ENCODE measurements at regions not wholly inside any gene's neighbourhood (a gene's known extent, or its start where the extent isn't known, plus 50 kb on each side); places are given as distances from the start of the nearest gene placed in this dataset.

DNA sequence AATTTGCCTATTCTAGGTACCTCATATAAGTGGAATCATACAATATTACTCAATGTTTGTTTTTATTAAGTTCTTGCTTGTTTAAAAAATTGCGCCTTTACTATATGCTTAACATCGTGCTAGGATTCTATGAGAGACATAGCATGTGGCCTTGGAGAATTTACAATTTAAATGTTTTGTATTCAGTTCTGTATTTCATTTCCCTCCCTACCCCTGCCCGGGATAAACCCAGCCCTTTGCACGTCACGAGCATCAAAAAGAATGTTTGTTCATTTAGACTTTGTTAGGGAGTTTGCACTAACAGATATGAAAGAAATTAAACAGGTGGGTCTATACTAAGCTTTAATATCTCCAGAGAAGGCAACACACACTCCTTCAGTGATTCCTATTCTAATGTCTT lies 75.7 kb downstream of the C18orf54 start:
- TF ChIP-seq POLR2AphosphoS5 (IDR thresholded peaks at IDR 0.05; ENCODE audit: low read depth, low read length), result no peak
- TF ChIP-seq TAF1 (IDR thresholded peaks at IDR 0.05; ENCODE audit: low read depth, low read length), result no peak
- TF ChIP-seq POLR2A (IDR thresholded peaks at IDR 0.05; ENCODE audit: low read depth, low read length), result no peak
- no peak for TF ChIP-seq POU2F2 (IDR thresholded peaks at IDR 0.05; ENCODE audit: low read depth, low read length)
- TF ChIP-seq SPI1 (IDR thresholded peaks at IDR 0.05; ENCODE audit: low read depth, low read length), result no peak
- TF ChIP-seq PAX5 (IDR thresholded peaks at IDR 0.05; ENCODE audit: insufficient read depth, low read length, severe bottlenecking), result no peak
- no peak for DNase-seq (ENCODE audit: insufficient read length, low spot score)
- no peak for FAIRE-seq

- FAIRE-seq (no peak), DNase-seq (ENCODE audit: insufficient read length, low spot score) (no peak)
- TF ChIP-seq SPI1 (IDR thresholded peaks at IDR 0.05; ENCODE audit: low read depth, low read length) (no peak), PAX5 (IDR thresholded peaks at IDR 0.05; ENCODE audit: insufficient read depth, low read length, severe bottlenecking) (no peak), POLR2A (IDR thresholded peaks at IDR 0.05; ENCODE audit: low read depth, low read length) (no peak), POU2F2 (IDR thresholded peaks at IDR 0.05; ENCODE audit: low read depth, low read length) (no peak), POLR2AphosphoS5 (IDR thresholded peaks at IDR 0.05; ENCODE audit: low read depth, low read length) (no peak)
These were observed 76.2 kb downstream of the C18orf54 start for GRCh38 chr18:54433857-54434256.

- FAIRE-seq (no peak), DNase-seq (ENCODE audit: insufficient read length, low spot score) (no peak)
These were observed 76.7 kb downstream of the C18orf54 start for GRCh38 chr18:54434453-54434852.

DNA sequence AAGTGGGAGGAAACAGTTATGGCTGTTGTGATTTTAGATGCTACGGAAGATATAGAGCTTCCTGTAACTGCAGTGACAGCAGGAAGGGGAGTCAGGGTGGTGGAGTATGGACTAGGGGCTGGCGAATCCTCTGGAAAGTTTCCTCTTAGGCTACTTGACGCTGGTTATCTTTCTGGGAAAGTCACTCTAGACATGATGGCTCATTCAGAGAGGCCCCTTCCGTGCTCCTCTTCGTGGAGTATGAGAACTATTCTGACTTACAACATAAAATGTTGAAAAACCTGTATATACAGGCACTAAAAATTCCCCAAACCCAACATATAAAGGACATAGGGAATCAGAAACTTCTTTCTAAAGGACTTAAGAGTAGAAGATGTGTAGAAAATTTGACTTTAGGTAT lies 78.8 kb downstream of the C18orf54 start:
- no peak for DNase-seq (ENCODE audit: insufficient read length, low spot score)
- no peak for FAIRE-seq
- TF ChIP-seq POLR2AphosphoS5 (IDR thresholded peaks at IDR 0.05; ENCODE audit: low read depth, low read length) (no peak), SPI1 (IDR thresholded peaks at IDR 0.05; ENCODE audit: low read depth, low read length) (no peak), POU2F2 (IDR thresholded peaks at IDR 0.05; ENCODE audit: low read depth, low read length) (no peak), TAF1 (IDR thresholded peaks at IDR 0.05; ENCODE audit: low read depth, low read length) (no peak), POLR2A (IDR thresholded peaks at IDR 0.05; ENCODE audit: low read depth, low read length) (no peak), PAX5 (IDR thresholded peaks at IDR 0.05; ENCODE audit: insufficient read depth, low read length, severe bottlenecking) (no peak)

More at GRCh38 chr18:54434453-54434852, 76.7 kb downstream of the C18orf54 start:
- TF ChIP-seq POLR2AphosphoS5 (IDR thresholded peaks at IDR 0.05; ENCODE audit: low read depth, low read length) (no peak), SPI1 (IDR thresholded peaks at IDR 0.05; ENCODE audit: low read depth, low read length) (no peak), TAF1 (IDR thresholded peaks at IDR 0.05; ENCODE audit: low read depth, low read length) (no peak), POLR2A (IDR thresholded peaks at IDR 0.05; ENCODE audit: low read depth, low read length) (no peak), PAX5 (IDR thresholded peaks at IDR 0.05; ENCODE audit: insufficient read depth, low read length, severe bottlenecking) (no peak), POU2F2 (IDR thresholded peaks at IDR 0.05; ENCODE audit: low read depth, low read length) (no peak)

DNA sequence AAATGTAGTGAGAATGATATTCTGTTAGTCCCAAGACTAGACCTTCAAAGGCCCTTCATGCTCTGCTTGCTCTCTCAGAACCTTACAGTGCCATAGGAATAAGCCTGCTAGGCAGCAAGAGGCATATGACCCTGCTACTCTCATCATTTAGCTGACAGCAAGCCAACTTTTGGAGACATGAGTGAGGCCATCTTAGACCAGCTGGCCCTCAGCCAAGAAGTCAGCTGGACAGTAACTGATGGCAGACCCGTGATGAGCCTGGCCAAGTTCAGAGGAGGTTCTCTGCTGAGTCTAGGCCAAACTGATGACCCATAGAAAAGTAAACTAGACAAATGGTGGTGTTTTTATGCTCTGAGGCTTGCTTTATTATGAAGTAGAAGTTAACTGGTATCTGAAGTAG lies 82.6 kb downstream of the C18orf54 start:
- TF ChIP-seq POLR2A (IDR thresholded peaks at IDR 0.05; ENCODE audit: low read depth, low read length) (no peak), POU2F2 (IDR thresholded peaks at IDR 0.05; ENCODE audit: low read depth, low read length) (no peak), TAF1 (IDR thresholded peaks at IDR 0.05; ENCODE audit: low read depth, low read length) (no peak), POLR2AphosphoS5 (IDR thresholded peaks at IDR 0.05; ENCODE audit: low read depth, low read length) (no peak), SPI1 (IDR thresholded peaks at IDR 0.05; ENCODE audit: low read depth, low read length) (no peak), PAX5 (IDR thresholded peaks at IDR 0.05; ENCODE audit: insufficient read depth, low read length, severe bottlenecking) (no peak)
- DNase-seq (ENCODE audit: insufficient read length, low spot score), result no peak
- FAIRE-seq, result no peak

- DNase-seq (ENCODE audit: insufficient read length, low spot score) (peak; percentile 5), FAIRE-seq (peak; percentile 71)
- TF ChIP-seq PAX5 (IDR thresholded peaks at IDR 0.05; ENCODE audit: insufficient read depth, low read length, severe bottlenecking) (no peak), POU2F2 (IDR thresholded peaks at IDR 0.05; ENCODE audit: low read depth, low read length) (no peak), POLR2A (IDR thresholded peaks at IDR 0.05; ENCODE audit: low read depth, low read length) (no peak), SPI1 (IDR thresholded peaks at IDR 0.05; ENCODE audit: low read depth, low read length) (no peak), TAF1 (IDR thresholded peaks at IDR 0.05; ENCODE audit: low read depth, low read length) (no peak), POLR2AphosphoS5 (IDR thresholded peaks at IDR 0.05; ENCODE audit: low read depth, low read length) (no peak)
These were observed 86.7 kb downstream of the C18orf54 start for GRCh38 chr18:54444319-54444914.

DNA sequence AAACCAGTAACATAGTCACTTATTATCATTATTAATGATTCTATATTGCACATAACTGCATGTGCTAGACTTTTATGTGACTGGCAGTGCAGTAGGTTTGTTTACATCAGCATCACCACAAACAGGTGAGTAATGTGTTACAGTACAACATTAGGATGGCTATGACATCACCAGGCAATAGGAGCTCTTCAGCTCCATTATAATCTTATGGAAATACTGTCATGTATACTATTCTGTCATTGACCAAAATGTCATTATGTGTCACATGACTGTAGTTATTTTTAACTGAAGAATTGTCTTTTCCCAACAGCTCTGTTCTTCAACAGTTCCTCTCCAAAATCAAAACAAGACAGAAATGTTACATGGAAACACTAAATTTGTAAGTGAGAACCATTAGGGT lies 96.3 kb downstream of the C18orf54 start:
- FAIRE-seq (no peak), DNase-seq (ENCODE audit: insufficient read length, low spot score) (no peak)
- TF ChIP-seq POLR2AphosphoS5 (IDR thresholded peaks at IDR 0.05; ENCODE audit: low read depth, low read length) (no peak), PAX5 (IDR thresholded peaks at IDR 0.05; ENCODE audit: insufficient read depth, low read length, severe bottlenecking) (no peak), TAF1 (IDR thresholded peaks at IDR 0.05; ENCODE audit: low read depth, low read length) (no peak), POU2F2 (IDR thresholded peaks at IDR 0.05; ENCODE audit: low read depth, low read length) (no peak), SPI1 (IDR thresholded peaks at IDR 0.05; ENCODE audit: low read depth, low read length) (no peak)

DNA sequence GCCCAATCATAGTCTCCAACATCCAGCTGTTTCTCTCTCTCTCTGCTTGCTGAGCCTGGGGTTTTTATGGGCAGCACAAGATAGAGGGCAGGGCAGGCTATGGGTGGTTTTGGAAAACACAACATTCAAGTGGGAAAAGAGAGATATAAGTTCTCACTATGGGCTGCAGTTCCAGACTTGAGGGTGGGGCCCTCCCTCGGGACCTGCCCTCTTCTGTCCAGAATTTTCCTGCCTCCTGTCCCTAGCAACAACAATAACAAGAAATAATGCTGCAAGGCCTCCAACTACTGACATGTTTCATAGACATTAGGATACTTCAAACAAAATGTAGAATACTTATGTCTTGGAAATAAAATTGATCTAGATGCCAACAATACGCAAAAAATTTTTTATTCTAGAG lies 107.8 kb downstream of the C18orf54 start:
- TF ChIP-seq PAX5 (IDR thresholded peaks at IDR 0.05; ENCODE audit: insufficient read depth, low read length, severe bottlenecking), result no peak
- TF ChIP-seq POU2F2 (IDR thresholded peaks at IDR 0.05; ENCODE audit: low read depth, low read length), result no peak
- FAIRE-seq, result no peak
- DNase-seq (ENCODE audit: insufficient read length, low spot score), result no peak

DNA sequence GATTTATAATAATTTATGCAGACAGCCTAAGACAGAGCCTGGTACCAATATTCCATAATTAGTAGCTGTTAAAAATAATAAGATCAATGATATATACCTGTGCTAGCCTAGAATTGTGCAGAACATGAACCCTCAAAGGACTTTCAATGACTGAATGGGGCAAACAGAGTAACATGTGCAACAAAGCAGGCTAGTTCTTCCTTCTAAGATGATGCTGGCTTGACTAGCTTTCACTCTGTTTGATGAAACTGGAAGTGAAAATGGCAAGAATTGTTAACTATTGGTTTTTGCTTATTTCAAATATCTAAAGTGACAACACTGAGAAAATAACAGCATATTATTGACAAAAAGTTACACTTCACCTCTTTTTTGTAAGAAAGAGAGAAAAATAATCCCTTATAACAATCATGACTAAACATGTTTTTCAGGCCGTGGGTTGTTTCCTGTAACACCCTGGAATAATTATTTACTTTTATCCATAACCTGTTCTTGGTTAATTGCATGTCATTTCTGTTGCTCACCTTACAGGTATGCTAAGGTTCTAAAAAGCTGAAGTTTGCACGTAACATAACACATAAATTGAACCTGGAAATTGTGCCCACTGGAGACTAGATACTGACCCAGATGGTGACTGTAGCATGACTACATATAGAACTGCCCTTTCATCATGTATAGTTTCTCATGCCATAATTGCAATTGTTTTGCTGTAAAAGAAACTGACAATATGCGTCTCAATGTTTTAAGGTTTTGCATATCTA lies 108.7 kb downstream of the C18orf54 start:
- DNase-seq (ENCODE audit: insufficient read length, low spot score), result no peak
- FAIRE-seq, result peak; percentile 23
- TF ChIP-seq POU2F2 (IDR thresholded peaks at IDR 0.05; ENCODE audit: low read depth, low read length), result no peak
- no peak for TF ChIP-seq POLR2A (IDR thresholded peaks at IDR 0.05; ENCODE audit: low read depth, low read length)

GRCh38 chr18:54479365-54479764 lies 111.7 kb upstream of the DYNAP start:
- TF ChIP-seq PAX5 (IDR thresholded peaks at IDR 0.05; ENCODE audit: insufficient read depth, low read length, severe bottlenecking), result no peak
- no peak for TF ChIP-seq TAF1 (IDR thresholded peaks at IDR 0.05; ENCODE audit: low read depth, low read length)
- no peak for TF ChIP-seq SPI1 (IDR thresholded peaks at IDR 0.05; ENCODE audit: low read depth, low read length)
- no peak for FAIRE-seq

More at GRCh38 chr18:54479365-54479764, 111.7 kb upstream of the DYNAP start:
- DNase-seq (ENCODE audit: insufficient read length, low spot score), result no peak
